NB4 (cell line): ENCODE measurements at regions not wholly inside any gene's neighbourhood (a gene's known extent, or its start where the extent isn't known, plus 50 kb on each side); places are given as distances from the start of the nearest gene placed in this dataset.

Source experiments
- DNase-seq: peaks from one replicate; pipeline ENCODE4 v3.0.0; 2010; ENCODE audit warnings: low read depth
- H3K4me3 ChIP-seq: one replicate; pipeline ENCODE4 v1.5.1; 2011; ENCODE audit warnings: mild to moderate bottlenecking, low read depth, low read length, moderate library complexity
- MAX ChIP-seq: IDR thresholded peaks from 2 replicates; pipeline ENCODE4 v1.6.1; 2011; ENCODE audit warnings: low read depth, low read length
- MYC ChIP-seq: IDR thresholded peaks from 2 replicates; pipeline ENCODE4 v1.6.1; 2011; ENCODE audit warnings: low read depth, low read length
- POLR2A ChIP-seq: IDR thresholded peaks from 2 replicates; pipeline ENCODE4 v1.6.1; 2011; ENCODE audit warnings: mild to moderate bottlenecking; ENCODE audit not compliant: insufficient read length; ENCODE audit errors: extremely low read depth
- TF ChIP-seq, protein P1 (sequence below): IDR thresholded peaks from one replicate; pipeline ENCODE4 v1.5.1; 2012; ENCODE audit warnings: low read depth, low read length

DNA sequence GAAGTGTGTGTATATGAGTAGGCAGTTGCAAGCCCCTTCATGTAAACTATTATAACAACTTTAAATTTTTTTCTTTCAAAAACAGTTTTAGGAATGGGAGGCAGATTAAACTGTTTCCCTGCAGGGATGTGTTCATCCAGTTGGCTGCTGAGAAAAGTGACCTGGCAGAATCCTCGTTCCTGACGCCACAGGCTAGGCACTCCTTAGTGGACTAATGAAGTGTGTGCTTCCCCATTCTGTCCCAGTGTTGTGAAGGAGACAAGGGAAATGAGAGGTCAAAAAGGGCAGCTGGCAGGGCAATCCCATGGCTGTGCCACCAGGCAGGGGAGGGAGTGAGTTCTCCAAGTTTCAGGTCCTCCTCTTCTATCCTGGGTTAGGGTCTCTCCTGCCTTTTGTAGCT is 59.8 kb downstream of the FOXD1 start:
- DNase-seq, result no peak
- TF ChIP-seq, protein P1, sequence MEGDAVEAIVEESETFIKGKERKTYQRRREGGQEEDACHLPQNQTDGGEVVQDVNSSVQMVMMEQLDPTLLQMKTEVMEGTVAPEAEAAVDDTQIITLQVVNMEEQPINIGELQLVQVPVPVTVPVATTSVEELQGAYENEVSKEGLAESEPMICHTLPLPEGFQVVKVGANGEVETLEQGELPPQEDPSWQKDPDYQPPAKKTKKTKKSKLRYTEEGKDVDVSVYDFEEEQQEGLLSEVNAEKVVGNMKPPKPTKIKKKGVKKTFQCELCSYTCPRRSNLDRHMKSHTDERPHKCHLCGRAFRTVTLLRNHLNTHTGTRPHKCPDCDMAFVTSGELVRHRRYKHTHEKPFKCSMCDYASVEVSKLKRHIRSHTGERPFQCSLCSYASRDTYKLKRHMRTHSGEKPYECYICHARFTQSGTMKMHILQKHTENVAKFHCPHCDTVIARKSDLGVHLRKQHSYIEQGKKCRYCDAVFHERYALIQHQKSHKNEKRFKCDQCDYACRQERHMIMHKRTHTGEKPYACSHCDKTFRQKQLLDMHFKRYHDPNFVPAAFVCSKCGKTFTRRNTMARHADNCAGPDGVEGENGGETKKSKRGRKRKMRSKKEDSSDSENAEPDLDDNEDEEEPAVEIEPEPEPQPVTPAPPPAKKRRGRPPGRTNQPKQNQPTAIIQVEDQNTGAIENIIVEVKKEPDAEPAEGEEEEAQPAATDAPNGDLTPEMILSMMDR, result no peak
- no peak for TF ChIP-seq MYC
- TF ChIP-seq POLR2A, result no peak
- TF ChIP-seq MAX, result no peak
- H3K4me3 ChIP-seq, result no peak overlapping the region

DNA sequence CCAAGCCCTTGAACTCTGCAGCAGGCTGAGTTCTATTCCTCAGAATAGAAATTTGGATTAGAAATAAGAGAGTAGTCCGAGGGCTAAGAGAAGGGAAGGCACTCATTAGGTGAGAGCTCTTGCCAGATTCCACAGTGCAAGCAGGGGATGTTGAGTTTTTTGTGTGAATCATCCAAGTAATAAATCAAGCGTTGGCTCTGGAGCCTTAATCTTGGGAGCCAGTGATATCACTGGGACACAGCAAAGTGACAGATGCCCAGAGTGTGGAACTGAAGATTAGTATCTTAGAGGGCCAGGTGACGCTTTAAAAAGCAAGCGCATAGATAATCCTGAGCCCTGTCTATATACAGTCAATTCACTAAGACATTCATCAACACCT is 60.3 kb downstream of the FOXD1 start:
- TF ChIP-seq MAX, result no peak
- TF ChIP-seq, protein P1, result no peak
- TF ChIP-seq POLR2A, result no peak
- DNase-seq, result no peak
- H3K4me3 ChIP-seq, result no peak overlapping the region

- TF ChIP-seq, protein P1, result no peak
- TF ChIP-seq MAX, result no peak
- no peak for TF ChIP-seq POLR2A
- TF ChIP-seq MYC, result no peak
- H3K4me3 ChIP-seq, result no peak overlapping the region
- DNase-seq, result peak; percentile 9
These were observed 60.8 kb downstream of the FOXD1 start for GRCh38 chr5:73387601-73388305.

- no peak for TF ChIP-seq POLR2A
- TF ChIP-seq MAX, result no peak
- TF ChIP-seq MYC, result no peak
- TF ChIP-seq, protein P1, result no peak
- DNase-seq, result no peak
- no peak overlapping the region for H3K4me3 ChIP-seq
These were observed 61.4 kb downstream of the FOXD1 start for GRCh38 chr5:73387149-73387591.

- DNase-seq, result no peak
These were observed 63.7 kb downstream of the FOXD1 start for GRCh38 chr5:73384861-73385260.

More at GRCh38 chr5:73384861-73385260, 63.7 kb downstream of the FOXD1 start:
- TF ChIP-seq MAX (no peak), POLR2A (no peak), MYC (no peak)
- TF ChIP-seq, protein P1, result no peak
- H3K4me3 ChIP-seq, result no peak overlapping the region
